ENCODE measurements at regions not wholly inside any gene's neighbourhood (a gene's known extent, or its start where the extent isn't known, plus 50 kb on each side); places are given as distances from the start of the nearest gene placed in this dataset.

DNA sequence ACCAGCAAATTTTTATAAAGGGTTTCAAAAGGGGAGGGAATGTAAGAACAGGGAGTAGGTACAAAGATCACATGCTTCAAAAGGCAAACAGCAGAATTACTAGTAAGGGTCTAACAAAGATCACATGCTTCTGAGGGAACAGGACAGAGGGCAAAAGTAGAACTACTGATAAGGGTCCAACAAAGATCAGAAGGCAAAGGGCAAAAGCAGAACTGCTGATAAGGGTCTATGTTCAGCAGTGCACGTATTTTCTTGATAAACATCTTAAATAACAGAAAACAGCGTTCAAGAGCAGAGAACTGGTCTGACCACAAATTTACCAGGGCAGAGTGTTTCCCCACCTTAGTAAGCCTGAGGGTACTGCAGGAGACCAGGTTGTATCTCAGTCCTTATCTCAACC is 469.5 kb upstream of the PIK3R1 start:
- no peak overlapping the region for H3K4me3 ChIP-seq (ENCODE audit: control insufficient read depth in 2 of 3, extremely low read depth in 1 of 3, insufficient read depth in 2 of 3, low read depth in 1 of 3, low read length in 3 of 3)
- H3K4me1 ChIP-seq (ENCODE audit: control insufficient read depth, extremely low read depth, insufficient read depth, low read length) = no peaks in the 10 kb centered on the region
- H2AFZ ChIP-seq (ENCODE audit: control insufficient read depth, low read length) = no peak overlapping the region
- DNase-seq (ENCODE audit: low read depth, low spot score) (no peak), FAIRE-seq (no peak)
- no peaks in the 10 kb centered on the region for H4K20me1 ChIP-seq (ENCODE audit: control insufficient read depth, extremely low read depth, insufficient read depth, low read length)
- no peak overlapping the region for H3K4me2 ChIP-seq (ENCODE audit: control insufficient read depth, extremely low read depth, insufficient read depth, low read depth, low read length)
- no peak for TF ChIP-seq EZH2 (IDR thresholded peaks at IDR 0.05; ENCODE audit: low read length)
- TF ChIP-seq, protein P1, sequence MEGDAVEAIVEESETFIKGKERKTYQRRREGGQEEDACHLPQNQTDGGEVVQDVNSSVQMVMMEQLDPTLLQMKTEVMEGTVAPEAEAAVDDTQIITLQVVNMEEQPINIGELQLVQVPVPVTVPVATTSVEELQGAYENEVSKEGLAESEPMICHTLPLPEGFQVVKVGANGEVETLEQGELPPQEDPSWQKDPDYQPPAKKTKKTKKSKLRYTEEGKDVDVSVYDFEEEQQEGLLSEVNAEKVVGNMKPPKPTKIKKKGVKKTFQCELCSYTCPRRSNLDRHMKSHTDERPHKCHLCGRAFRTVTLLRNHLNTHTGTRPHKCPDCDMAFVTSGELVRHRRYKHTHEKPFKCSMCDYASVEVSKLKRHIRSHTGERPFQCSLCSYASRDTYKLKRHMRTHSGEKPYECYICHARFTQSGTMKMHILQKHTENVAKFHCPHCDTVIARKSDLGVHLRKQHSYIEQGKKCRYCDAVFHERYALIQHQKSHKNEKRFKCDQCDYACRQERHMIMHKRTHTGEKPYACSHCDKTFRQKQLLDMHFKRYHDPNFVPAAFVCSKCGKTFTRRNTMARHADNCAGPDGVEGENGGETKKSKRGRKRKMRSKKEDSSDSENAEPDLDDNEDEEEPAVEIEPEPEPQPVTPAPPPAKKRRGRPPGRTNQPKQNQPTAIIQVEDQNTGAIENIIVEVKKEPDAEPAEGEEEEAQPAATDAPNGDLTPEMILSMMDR (optimal IDR thresholded peaks at IDR 0.05 in 1 of 3, IDR thresholded peaks at IDR 0.05 in 1 of 3, conservative IDR thresholded peaks at IDR 0.05 in 1 of 3; ENCODE audit: extremely low read depth in 1 of 3, insufficient read depth in 2 of 3, low read length in 3 of 3) = no peak
- H3K79me2 ChIP-seq (ENCODE audit: control insufficient read depth, insufficient read depth, low read length) = no peaks in the 10 kb centered on the region
- no peaks in the 10 kb centered on the region for H3K9me3 ChIP-seq (ENCODE audit: control insufficient read depth, low read depth, low read length)
- H3K36me3 ChIP-seq (ENCODE audit: control insufficient read depth in 2 of 2, extremely low read depth in 1 of 2, insufficient read depth in 2 of 2, low read length in 2 of 2) = no peaks in the 10 kb centered on the region
- dilution Hi-C loops (cut with MboI; ENCODE audit: extremely low pct_ligation_motif_present, low sequenced_read_pairs) = no loop called here
- no peaks in the 10 kb centered on the region for H3K9me1 ChIP-seq (ENCODE audit: control insufficient read depth, extremely low read depth, insufficient read depth, low read length)
- H3K9ac ChIP-seq (ENCODE audit: control insufficient read depth, extremely low read depth, insufficient read depth, low read length) = no peak overlapping the region
- H3K27me3 ChIP-seq (ENCODE audit: control insufficient read depth, extremely low read depth, insufficient read depth, low read length) = no peaks in the 10 kb centered on the region
- H3K27ac ChIP-seq (ENCODE audit: control insufficient read depth, insufficient read depth, low read length) = no peak overlapping the region

DNA sequence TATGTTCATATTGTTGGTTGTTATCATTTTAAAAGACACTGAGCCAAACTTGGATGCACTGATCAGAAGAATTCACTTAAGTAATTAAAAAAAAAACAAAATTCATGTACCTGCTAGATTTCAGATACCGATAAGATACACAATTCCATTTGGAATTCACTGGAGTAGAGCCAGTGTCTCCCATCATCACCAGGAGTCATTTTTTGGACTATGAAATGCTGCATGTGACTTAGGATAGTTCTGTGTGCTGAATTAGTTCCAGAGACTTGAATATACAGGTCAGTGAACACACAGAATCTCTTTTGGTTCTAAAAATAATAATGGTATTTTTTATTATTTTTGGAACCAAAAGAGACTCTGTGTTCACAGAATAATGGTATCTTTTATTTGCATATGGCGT is 482.6 kb upstream of the PIK3R1 start:
- no peak overlapping the region for H2AFZ ChIP-seq (ENCODE audit: control insufficient read depth, low read length)
- H3K79me2 ChIP-seq (ENCODE audit: control insufficient read depth, insufficient read depth, low read length) = no peaks in the 10 kb centered on the region
- H3K27me3 ChIP-seq (ENCODE audit: control insufficient read depth, extremely low read depth, insufficient read depth, low read length) = no peaks in the 10 kb centered on the region
- no peak overlapping the region for H3K27ac ChIP-seq (ENCODE audit: control insufficient read depth, insufficient read depth, low read length)
- no peaks in the 10 kb centered on the region for H4K20me1 ChIP-seq (ENCODE audit: control insufficient read depth, extremely low read depth, insufficient read depth, low read length)
- H3K9me1 ChIP-seq (ENCODE audit: control insufficient read depth, extremely low read depth, insufficient read depth, low read length) = no peaks in the 10 kb centered on the region
- H3K9me3 ChIP-seq (ENCODE audit: control insufficient read depth, low read depth, low read length) = no peaks in the 10 kb centered on the region
- no peaks in the 10 kb centered on the region for H3K36me3 ChIP-seq (ENCODE audit: control insufficient read depth in 2 of 2, extremely low read depth in 1 of 2, insufficient read depth in 2 of 2, low read length in 2 of 2)
- TF ChIP-seq EZH2 (IDR thresholded peaks at IDR 0.05; ENCODE audit: low read length) = no peak
- TF ChIP-seq, protein P1 (optimal IDR thresholded peaks at IDR 0.05 in 1 of 3, IDR thresholded peaks at IDR 0.05 in 1 of 3, conservative IDR thresholded peaks at IDR 0.05 in 1 of 3; ENCODE audit: extremely low read depth in 1 of 3, insufficient read depth in 2 of 3, low read length in 3 of 3) = no peak
- FAIRE-seq (no peak), DNase-seq (ENCODE audit: low read depth, low spot score) (no peak)
- H3K4me1 ChIP-seq (ENCODE audit: control insufficient read depth, extremely low read depth, insufficient read depth, low read length) = no peaks in the 10 kb centered on the region
- H3K4me2 ChIP-seq (ENCODE audit: control insufficient read depth, extremely low read depth, insufficient read depth, low read depth, low read length) = no peak overlapping the region
- H3K4me3 ChIP-seq (ENCODE audit: control insufficient read depth in 2 of 3, extremely low read depth in 1 of 3, insufficient read depth in 2 of 3, low read depth in 1 of 3, low read length in 3 of 3) = no peak overlapping the region
- dilution Hi-C loops (cut with MboI; ENCODE audit: extremely low pct_ligation_motif_present, low sequenced_read_pairs) = no loop called here
- H3K9ac ChIP-seq (ENCODE audit: control insufficient read depth, extremely low read depth, insufficient read depth, low read length) = no peak overlapping the region
